A549 (cell line): ENCODE measurements at regions not wholly inside any gene's neighbourhood (a gene's known extent, or its start where the extent isn't known, plus 50 kb on each side); places are given as distances from the start of the nearest gene placed in this dataset.

Experiments used
- BHLHE40 ChIP-seq: IDR thresholded peaks from 2 replicates; pipeline ENCODE4 v1.6.1; 2012; ENCODE audit warnings: low read depth, low read length, inconsistent platforms
- CBX8 ChIP-seq: fragments of 200-600 bp; sonication (generic); IDR thresholded peaks from 2 replicates; pipeline ENCODE4 v1.6.1; 2016
- FOSB ChIP-seq: fragments of 250-450 bp; sonication (Bioruptor Pico); IDR thresholded peaks from 2 replicates; pipeline ENCODE4 v1.5.0; 2020; ENCODE audit warnings: mild to moderate bottlenecking, moderate library complexity
- HEYL ChIP-seq: fragments of 250-450 bp; sonication (Bioruptor Pico); IDR thresholded peaks from 2 replicates; pipeline ENCODE4 v1.8.0; 2021; ENCODE audit warnings: mild to moderate bottlenecking, moderate library complexity
- MAX ChIP-seq: IDR thresholded peaks from 2 replicates; pipeline ENCODE4 v1.6.1; 2012
- MYC ChIP-seq: IDR thresholded peaks from 2 replicates; pipeline ENCODE4 v1.6.1; 2012; ENCODE audit warnings: mild to moderate bottlenecking, inconsistent platforms, low read length, improper control_type of control experiment, borderline replicate concordance
- PHF8 ChIP-seq: fragments of 200-600 bp; sonication (generic); IDR thresholded peaks from 2 replicates; pipeline ENCODE4 v1.6.1; 2016; ENCODE audit warnings: low read depth, mild to moderate bottlenecking, antibody characterized with exemption, moderate library complexity, borderline replicate concordance
- POLR2A ChIP-seq: IDR thresholded peaks from 2 replicates; pipeline ENCODE4 v1.6.1; 2012; ENCODE audit warnings: mild to moderate bottlenecking, low read length
- RARB ChIP-seq: fragments of 250-450 bp; sonication (Bioruptor Pico); IDR thresholded peaks from 2 replicates; pipeline ENCODE4 v1.8.0; 2021; ENCODE audit warnings: mild to moderate bottlenecking, moderate library complexity
- ZC3H11A ChIP-seq: fragments of 450-650 bp; IDR thresholded peaks from 2 replicates; pipeline ENCODE4 v1.6.1; 2014; ENCODE audit warnings: antibody characterized with exemption, mild to moderate bottlenecking
- ZSCAN20 ChIP-seq: fragments of 250-450 bp; sonication (Bioruptor Pico); IDR thresholded peaks from 2 replicates; pipeline ENCODE4 v1.8.0; 2022; ENCODE audit warnings: mild to moderate bottlenecking, moderate library complexity
- TF ChIP-seq, protein P1 (sequence below): fragments of >200 bp; sonication (Bioruptor Twin); formaldehyde crosslinking; IDR thresholded peaks from 3 replicates; pipeline ENCODE4 v1.5.1; 2016
- TF ChIP-seq, protein P2 (sequence below): fragments of 200-600 bp; sonication (generic); IDR thresholded peaks from 2 replicates; pipeline ENCODE4 v1.6.1; 2016; ENCODE audit warnings: antibody characterized with exemption, mild to moderate bottlenecking, moderate library complexity

DNA sequence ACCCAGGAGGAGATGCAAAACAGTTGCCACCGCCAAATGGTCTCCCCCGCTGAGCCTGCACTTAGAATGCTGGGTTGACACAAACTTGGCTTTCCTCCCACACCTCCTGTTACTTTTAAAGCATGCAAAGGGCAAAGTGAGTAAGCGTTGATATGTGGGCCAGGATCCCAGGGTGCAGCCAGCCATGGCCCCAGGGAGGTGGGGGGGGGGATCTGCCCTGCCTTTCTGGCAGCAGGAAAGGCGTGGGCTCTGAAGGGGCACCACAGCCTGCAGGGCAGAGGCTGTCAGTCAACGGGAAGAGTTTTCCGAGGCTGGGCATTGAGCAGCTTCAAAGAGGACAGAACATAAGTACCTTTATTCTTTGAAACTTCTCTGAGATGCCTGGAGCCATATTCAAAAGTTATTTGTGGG, 142.3 kb downstream of the ABCC12 start:
- no peak for TF ChIP-seq PHF8
- TF ChIP-seq, protein P1, sequence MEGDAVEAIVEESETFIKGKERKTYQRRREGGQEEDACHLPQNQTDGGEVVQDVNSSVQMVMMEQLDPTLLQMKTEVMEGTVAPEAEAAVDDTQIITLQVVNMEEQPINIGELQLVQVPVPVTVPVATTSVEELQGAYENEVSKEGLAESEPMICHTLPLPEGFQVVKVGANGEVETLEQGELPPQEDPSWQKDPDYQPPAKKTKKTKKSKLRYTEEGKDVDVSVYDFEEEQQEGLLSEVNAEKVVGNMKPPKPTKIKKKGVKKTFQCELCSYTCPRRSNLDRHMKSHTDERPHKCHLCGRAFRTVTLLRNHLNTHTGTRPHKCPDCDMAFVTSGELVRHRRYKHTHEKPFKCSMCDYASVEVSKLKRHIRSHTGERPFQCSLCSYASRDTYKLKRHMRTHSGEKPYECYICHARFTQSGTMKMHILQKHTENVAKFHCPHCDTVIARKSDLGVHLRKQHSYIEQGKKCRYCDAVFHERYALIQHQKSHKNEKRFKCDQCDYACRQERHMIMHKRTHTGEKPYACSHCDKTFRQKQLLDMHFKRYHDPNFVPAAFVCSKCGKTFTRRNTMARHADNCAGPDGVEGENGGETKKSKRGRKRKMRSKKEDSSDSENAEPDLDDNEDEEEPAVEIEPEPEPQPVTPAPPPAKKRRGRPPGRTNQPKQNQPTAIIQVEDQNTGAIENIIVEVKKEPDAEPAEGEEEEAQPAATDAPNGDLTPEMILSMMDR = no peak
- TF ChIP-seq, protein P2, sequence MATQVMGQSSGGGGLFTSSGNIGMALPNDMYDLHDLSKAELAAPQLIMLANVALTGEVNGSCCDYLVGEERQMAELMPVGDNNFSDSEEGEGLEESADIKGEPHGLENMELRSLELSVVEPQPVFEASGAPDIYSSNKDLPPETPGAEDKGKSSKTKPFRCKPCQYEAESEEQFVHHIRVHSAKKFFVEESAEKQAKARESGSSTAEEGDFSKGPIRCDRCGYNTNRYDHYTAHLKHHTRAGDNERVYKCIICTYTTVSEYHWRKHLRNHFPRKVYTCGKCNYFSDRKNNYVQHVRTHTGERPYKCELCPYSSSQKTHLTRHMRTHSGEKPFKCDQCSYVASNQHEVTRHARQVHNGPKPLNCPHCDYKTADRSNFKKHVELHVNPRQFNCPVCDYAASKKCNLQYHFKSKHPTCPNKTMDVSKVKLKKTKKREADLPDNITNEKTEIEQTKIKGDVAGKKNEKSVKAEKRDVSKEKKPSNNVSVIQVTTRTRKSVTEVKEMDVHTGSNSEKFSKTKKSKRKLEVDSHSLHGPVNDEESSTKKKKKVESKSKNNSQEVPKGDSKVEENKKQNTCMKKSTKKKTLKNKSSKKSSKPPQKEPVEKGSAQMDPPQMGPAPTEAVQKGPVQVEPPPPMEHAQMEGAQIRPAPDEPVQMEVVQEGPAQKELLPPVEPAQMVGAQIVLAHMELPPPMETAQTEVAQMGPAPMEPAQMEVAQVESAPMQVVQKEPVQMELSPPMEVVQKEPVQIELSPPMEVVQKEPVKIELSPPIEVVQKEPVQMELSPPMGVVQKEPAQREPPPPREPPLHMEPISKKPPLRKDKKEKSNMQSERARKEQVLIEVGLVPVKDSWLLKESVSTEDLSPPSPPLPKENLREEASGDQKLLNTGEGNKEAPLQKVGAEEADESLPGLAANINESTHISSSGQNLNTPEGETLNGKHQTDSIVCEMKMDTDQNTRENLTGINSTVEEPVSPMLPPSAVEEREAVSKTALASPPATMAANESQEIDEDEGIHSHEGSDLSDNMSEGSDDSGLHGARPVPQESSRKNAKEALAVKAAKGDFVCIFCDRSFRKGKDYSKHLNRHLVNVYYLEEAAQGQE = no peak
- no peak for TF ChIP-seq HEYL
- TF ChIP-seq POLR2A = no peak
- TF ChIP-seq MAX = no peak
- TF ChIP-seq RARB (CRISPR knock-in tag) = no peak
- TF ChIP-seq ZC3H11A = no peak
- no peak for TF ChIP-seq ZSCAN20 (CRISPR knock-in tag)
- TF ChIP-seq BHLHE40 = no peak
- TF ChIP-seq CBX8 = no peak
- no peak for TF ChIP-seq FOSB
- no peak for TF ChIP-seq MYC
